ENCODE measurements at regions not wholly inside any gene's neighbourhood (a gene's known extent, or its start where the extent isn't known, plus 50 kb on each side); places are given as distances from the start of the nearest gene placed in this dataset.

- no peaks in the 10 kb centered on the region for H3K79me2 ChIP-seq (ENCODE audit: control insufficient read depth, insufficient read depth, low read length)
- H3K9ac ChIP-seq (ENCODE audit: control insufficient read depth, extremely low read depth, insufficient read depth, low read length), result no peak overlapping the region
- FAIRE-seq, result no peak
- H2AFZ ChIP-seq (ENCODE audit: control insufficient read depth, low read length), result no peak overlapping the region
- H3K27me3 ChIP-seq (ENCODE audit: control insufficient read depth, extremely low read depth, insufficient read depth, low read length), result no peaks in the 10 kb centered on the region
- H3K36me3 ChIP-seq (ENCODE audit: control insufficient read depth in 2 of 2, extremely low read depth in 1 of 2, insufficient read depth in 2 of 2, low read length in 2 of 2), result no peaks in the 10 kb centered on the region
- no peak for DNase-seq (ENCODE audit: low read depth, low spot score)
- dilution Hi-C loops (cut with MboI; ENCODE audit: extremely low pct_ligation_motif_present, low sequenced_read_pairs), result no loop called here
- no peaks in the 10 kb centered on the region for H3K4me1 ChIP-seq (ENCODE audit: control insufficient read depth, extremely low read depth, insufficient read depth, low read length)
- no peaks in the 10 kb centered on the region for H3K9me3 ChIP-seq (ENCODE audit: control insufficient read depth, low read depth, low read length)
- no peak overlapping the region for H3K27ac ChIP-seq (ENCODE audit: control insufficient read depth, insufficient read depth, low read length)
- no peaks in the 10 kb centered on the region for H3K9me1 ChIP-seq (ENCODE audit: control insufficient read depth, extremely low read depth, insufficient read depth, low read length)
- TF ChIP-seq CTCF (optimal IDR thresholded peaks at IDR 0.05 in 1 of 3, IDR thresholded peaks at IDR 0.05 in 1 of 3, conservative IDR thresholded peaks at IDR 0.05 in 1 of 3; ENCODE audit: extremely low read depth in 1 of 3, insufficient read depth in 2 of 3, low read length in 3 of 3) (no peak), EZH2 (IDR thresholded peaks at IDR 0.05; ENCODE audit: low read length) (no peak)
- no peak overlapping the region for H3K4me3 ChIP-seq (ENCODE audit: control insufficient read depth in 2 of 3, extremely low read depth in 1 of 3, insufficient read depth in 2 of 3, low read depth in 1 of 3, low read length in 3 of 3)
- H4K20me1 ChIP-seq (ENCODE audit: control insufficient read depth, extremely low read depth, insufficient read depth, low read length), result no peaks in the 10 kb centered on the region
- no peak overlapping the region for H3K4me2 ChIP-seq (ENCODE audit: control insufficient read depth, extremely low read depth, insufficient read depth, low read depth, low read length)
These were observed 293.7 kb downstream of the NSUN3 start for GRCh38 chr3:94356581-94356980.

GRCh38 chr3:94359996-94360395 is 297.1 kb downstream of the NSUN3 start:
- H3K4me1 ChIP-seq (ENCODE audit: control insufficient read depth, extremely low read depth, insufficient read depth, low read length), result no peaks in the 10 kb centered on the region
- dilution Hi-C loops (cut with MboI; ENCODE audit: extremely low pct_ligation_motif_present, low sequenced_read_pairs), result no loop called here
- no peak overlapping the region for H3K4me2 ChIP-seq (ENCODE audit: control insufficient read depth, extremely low read depth, insufficient read depth, low read depth, low read length)
- H2AFZ ChIP-seq (ENCODE audit: control insufficient read depth, low read length), result no peak overlapping the region
- TF ChIP-seq EZH2 (IDR thresholded peaks at IDR 0.05; ENCODE audit: low read length), result no peak
- no peak for FAIRE-seq
- no peak for DNase-seq (ENCODE audit: low read depth, low spot score)
- H3K9ac ChIP-seq (ENCODE audit: control insufficient read depth, extremely low read depth, insufficient read depth, low read length), result no peak overlapping the region
- H3K27me3 ChIP-seq (ENCODE audit: control insufficient read depth, extremely low read depth, insufficient read depth, low read length), result no peaks in the 10 kb centered on the region
- no peak overlapping the region for H3K27ac ChIP-seq (ENCODE audit: control insufficient read depth, insufficient read depth, low read length)
- H3K79me2 ChIP-seq (ENCODE audit: control insufficient read depth, insufficient read depth, low read length), result no peaks in the 10 kb centered on the region
- H3K9me3 ChIP-seq (ENCODE audit: control insufficient read depth, low read depth, low read length), result no peaks in the 10 kb centered on the region
- H3K9me1 ChIP-seq (ENCODE audit: control insufficient read depth, extremely low read depth, insufficient read depth, low read length), result no peaks in the 10 kb centered on the region
- no peaks in the 10 kb centered on the region for H4K20me1 ChIP-seq (ENCODE audit: control insufficient read depth, extremely low read depth, insufficient read depth, low read length)
- no peaks in the 10 kb centered on the region for H3K36me3 ChIP-seq (ENCODE audit: control insufficient read depth in 2 of 2, extremely low read depth in 1 of 2, insufficient read depth in 2 of 2, low read length in 2 of 2)
- H3K4me3 ChIP-seq (ENCODE audit: control insufficient read depth in 2 of 3, extremely low read depth in 1 of 3, insufficient read depth in 2 of 3, low read depth in 1 of 3, low read length in 3 of 3), result no peak overlapping the region

GRCh38 chr3:94360987-94361386 is 298.1 kb downstream of the NSUN3 start:
- H2AFZ ChIP-seq (ENCODE audit: control insufficient read depth, low read length), result no peak overlapping the region
- no peaks in the 10 kb centered on the region for H3K27me3 ChIP-seq (ENCODE audit: control insufficient read depth, extremely low read depth, insufficient read depth, low read length)
- dilution Hi-C loops (cut with MboI; ENCODE audit: extremely low pct_ligation_motif_present, low sequenced_read_pairs), result no loop called here
- DNase-seq (ENCODE audit: low read depth, low spot score), result no peak
- TF ChIP-seq EZH2 (IDR thresholded peaks at IDR 0.05; ENCODE audit: low read length), result no peak
- H3K4me3 ChIP-seq (ENCODE audit: control insufficient read depth in 2 of 3, extremely low read depth in 1 of 3, insufficient read depth in 2 of 3, low read depth in 1 of 3, low read length in 3 of 3), result no peak overlapping the region
- no peaks in the 10 kb centered on the region for H3K79me2 ChIP-seq (ENCODE audit: control insufficient read depth, insufficient read depth, low read length)
- no peaks in the 10 kb centered on the region for H3K9me1 ChIP-seq (ENCODE audit: control insufficient read depth, extremely low read depth, insufficient read depth, low read length)
- H3K9ac ChIP-seq (ENCODE audit: control insufficient read depth, extremely low read depth, insufficient read depth, low read length), result no peak overlapping the region
- no peak for FAIRE-seq
- no peak overlapping the region for H3K4me2 ChIP-seq (ENCODE audit: control insufficient read depth, extremely low read depth, insufficient read depth, low read depth, low read length)
- H3K36me3 ChIP-seq (ENCODE audit: control insufficient read depth in 2 of 2, extremely low read depth in 1 of 2, insufficient read depth in 2 of 2, low read length in 2 of 2), result no peaks in the 10 kb centered on the region
- no peaks in the 10 kb centered on the region for H3K9me3 ChIP-seq (ENCODE audit: control insufficient read depth, low read depth, low read length)
- no peaks in the 10 kb centered on the region for H3K4me1 ChIP-seq (ENCODE audit: control insufficient read depth, extremely low read depth, insufficient read depth, low read length)
- H3K27ac ChIP-seq (ENCODE audit: control insufficient read depth, insufficient read depth, low read length), result no peak overlapping the region
- no peaks in the 10 kb centered on the region for H4K20me1 ChIP-seq (ENCODE audit: control insufficient read depth, extremely low read depth, insufficient read depth, low read length)

All from keratinocyte (primary cell).